Spinal cord (tissue), 9 donors: ENCODE measurements at regions not wholly inside any gene's neighbourhood (a gene's known extent, or its start where the extent isn't known, plus 50 kb on each side); places are given as distances from the start of the nearest gene placed in this dataset.

Experiments
- DNase-seq, 6 donors: peaks; one replicate each; pipeline versions ENCODE4 v3.0.0 to v3.0.0-alpha.2; 2013 to 2015; ENCODE audit warnings: low spot score in 6 of 6, low read depth in 4 of 6
- H3K27ac ChIP-seq: one replicate; pipeline ENCODE4 v1.5.1; 2013; ENCODE audit warnings: low read depth, low read length, control low read depth
- H3K27me3 ChIP-seq: one replicate; pipeline ENCODE4 v1.6.1; 2013; ENCODE audit warnings: low read length; ENCODE audit not compliant: control insufficient read depth, insufficient read depth
- H3K36me3 ChIP-seq: one replicate; pipeline ENCODE4 v1.6.1; 2013; ENCODE audit warnings: low read length; ENCODE audit not compliant: control insufficient read depth, insufficient read depth
- H3K4me1 ChIP-seq: one replicate; pipeline ENCODE4 v1.6.1; 2013; ENCODE audit warnings: low read length; ENCODE audit not compliant: control insufficient read depth, insufficient read depth
- H3K4me3 ChIP-seq: one replicate; pipeline ENCODE4 v1.5.1; 2013; ENCODE audit warnings: low read depth, low read length, control low read depth
- H3K9me3 ChIP-seq: one replicate; pipeline ENCODE4 v1.6.1; 2013; ENCODE audit warnings: low read length; ENCODE audit not compliant: control insufficient read depth, insufficient read depth
- WGBS: methylation state at CpG from one replicate; pipeline ENCODE4 v1.1.5; 2013; ENCODE audit warnings: missing lambda C conversion rate; ENCODE audit not compliant: insufficient coverage; 5-methylcytosine and 5-hydroxymethylcytosine counted together
- donor health status: healthy.

DNA sequence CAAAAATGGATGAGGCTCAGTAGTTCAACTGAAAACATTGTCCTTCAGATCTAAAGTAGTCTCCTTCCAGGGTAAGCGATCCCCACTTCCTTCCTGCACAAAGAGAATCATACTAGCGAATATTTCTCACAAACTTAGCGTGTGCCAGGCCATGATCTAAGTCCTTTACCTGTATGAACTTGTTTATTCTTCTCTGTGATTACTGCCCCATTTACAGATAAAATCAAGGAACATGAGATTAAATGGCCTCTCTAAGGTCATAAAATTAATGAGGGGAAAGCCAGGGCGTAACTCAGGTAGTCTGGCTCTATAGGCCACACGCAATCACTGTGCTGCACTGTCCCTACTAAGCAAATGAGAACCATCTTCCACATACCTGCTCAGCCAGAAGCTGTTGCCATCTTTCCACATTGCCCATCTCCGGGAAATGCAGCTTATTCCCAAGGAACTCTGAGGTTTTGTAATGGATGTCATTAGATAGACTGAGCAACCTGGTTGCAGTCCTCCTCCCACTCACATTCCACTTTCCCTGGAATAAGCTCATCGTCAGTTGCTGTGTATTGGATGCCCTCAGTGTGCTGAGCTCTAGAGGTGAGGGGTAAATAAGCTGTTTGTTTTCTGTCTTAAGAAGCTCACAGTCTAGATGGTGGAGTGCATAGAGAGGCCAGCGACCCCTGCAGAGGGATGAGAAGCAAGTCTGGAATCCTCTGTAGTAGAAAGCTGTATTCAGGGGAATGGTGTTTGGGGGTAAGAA lies 146.3 kb downstream of the SNX19 start:
- Histone ChIP-seq H3K9me3 (no peaks in the 10 kb centered on the region), H3K27ac (no peak overlapping the region), H3K4me1 (peaks cover 3% of the 10 kb centered on the region), H3K36me3 (no peaks in the 10 kb centered on the region), H3K4me3 (no peak overlapping the region), H3K27me3 (no peaks in the 10 kb centered on the region)
- no peak for DNase-seq
- 100% methylated on average over 2 of the region's 8 CpGs for WGBS

DNA sequence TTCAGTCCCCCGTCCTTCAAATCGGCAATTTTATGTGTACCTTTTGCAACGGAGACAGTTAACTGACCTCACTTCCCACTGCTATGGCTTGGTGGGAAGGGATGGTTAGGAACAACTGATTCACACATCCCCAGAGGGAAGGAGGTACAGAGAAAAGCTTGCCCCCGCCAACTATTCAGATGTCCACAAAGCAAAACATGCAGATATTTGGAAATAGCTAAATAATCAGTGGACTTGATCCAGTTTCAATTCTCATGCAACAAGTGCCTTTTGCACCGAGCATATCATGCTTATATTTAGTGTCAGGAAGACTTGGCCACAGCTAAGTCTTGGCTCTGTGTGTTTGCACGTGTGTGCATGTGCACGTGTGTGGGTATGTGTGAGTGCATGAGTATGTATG lies 144.6 kb downstream of the SNX19 start:
- Histone ChIP-seq H3K4me3 (no peak overlapping the region), H3K9me3 (no peaks in the 10 kb centered on the region), H3K36me3 (no peaks in the 10 kb centered on the region), H3K4me1 (peaks cover 3% of the 10 kb centered on the region), H3K27ac (no peak overlapping the region), H3K27me3 (no peaks in the 10 kb centered on the region)
- no peak for DNase-seq
- 84% methylated on average over 3 of the region's 7 CpGs for WGBS

DNA sequence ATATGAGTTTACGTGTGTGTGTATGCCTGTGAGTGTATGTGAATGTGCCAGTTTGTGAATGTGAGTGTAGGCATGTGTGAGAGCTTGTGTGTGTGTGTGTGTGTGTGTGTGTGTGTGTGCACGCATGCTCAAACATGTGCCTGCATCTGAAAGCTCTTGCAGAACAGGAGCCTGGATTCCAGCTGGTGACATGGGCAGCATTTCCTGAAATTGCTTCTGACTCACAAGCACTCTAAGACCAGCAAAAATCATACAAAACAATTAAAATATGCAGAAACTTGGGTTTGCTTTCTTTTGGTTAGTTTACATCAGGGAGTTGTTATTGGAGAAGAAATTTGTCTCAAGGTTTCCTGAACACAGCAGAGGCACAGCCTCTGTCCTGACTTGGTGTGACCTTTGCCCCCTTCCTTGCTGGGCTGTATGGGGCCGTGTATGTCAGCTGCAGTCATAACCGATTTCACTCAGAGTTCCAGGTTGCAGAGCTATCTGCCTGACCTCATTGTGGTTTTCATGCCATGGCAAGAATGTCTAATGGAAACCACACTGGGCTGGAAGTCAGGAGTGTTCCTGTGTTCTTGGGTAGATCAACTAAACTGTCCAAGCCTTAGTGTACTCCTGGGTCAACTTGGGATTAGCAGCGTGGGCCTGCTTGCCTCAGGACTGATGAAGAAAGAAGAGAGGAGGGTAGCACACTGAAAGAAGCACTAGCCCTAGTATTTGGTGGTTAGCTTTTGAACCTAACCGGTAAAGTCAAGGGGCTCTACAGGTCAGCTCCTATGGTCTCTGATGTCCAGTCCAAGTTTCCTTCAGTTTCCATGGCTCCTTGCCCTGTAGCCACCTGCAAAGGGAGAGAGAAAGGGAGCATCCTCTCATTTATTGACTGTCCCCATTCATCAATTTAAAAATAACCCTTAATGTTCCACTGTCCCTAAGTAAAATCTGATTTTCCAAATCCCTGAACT lies 143.7 kb downstream of the SNX19 start:
- Histone ChIP-seq H3K27ac (no peak overlapping the region), H3K9me3 (peaks cover under 1% of the 10 kb centered on the region), H3K4me3 (no peak overlapping the region), H3K4me1 (peaks cover 3% of the 10 kb centered on the region), H3K27me3 (no peaks in the 10 kb centered on the region), H3K36me3 (no peaks in the 10 kb centered on the region)
- no peak for DNase-seq
- WGBS: 72% methylated on average over 4 of the region's 6 CpGs

DNA sequence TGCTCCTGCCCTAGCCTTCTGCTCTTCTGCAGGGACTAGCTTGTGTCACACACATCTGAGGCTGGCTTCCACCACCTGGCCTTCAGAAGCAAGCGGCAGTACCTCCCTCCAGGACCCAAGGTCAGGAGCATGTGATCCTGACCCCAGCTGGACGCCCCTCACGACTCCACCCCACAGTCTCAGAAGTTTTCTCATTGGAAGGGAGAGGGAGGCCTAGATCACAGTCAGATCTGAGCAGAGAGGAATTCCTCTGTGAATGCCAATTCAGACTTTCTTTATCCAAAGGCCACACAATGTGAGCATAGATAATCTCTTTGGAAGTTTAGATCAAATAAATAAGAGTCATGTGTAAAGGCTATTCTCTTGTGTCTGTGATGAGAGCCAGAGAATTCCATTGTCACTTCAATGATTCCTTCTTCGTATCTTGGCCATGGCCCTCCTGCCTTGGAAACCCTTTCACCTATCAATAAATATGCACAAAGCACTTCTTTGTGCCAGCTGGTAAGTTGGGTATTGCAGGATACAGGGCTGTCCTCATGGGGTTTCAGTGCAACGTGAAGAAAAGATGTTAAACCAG lies 142.9 kb downstream of the SNX19 start:
- Histone ChIP-seq H3K27me3 (no peaks in the 10 kb centered on the region), H3K27ac (no peak overlapping the region), H3K36me3 (no peaks in the 10 kb centered on the region), H3K4me3 (no peak overlapping the region), H3K9me3 (peaks cover 2% of the 10 kb centered on the region), H3K4me1 (peaks cover 3% of the 10 kb centered on the region)
- WGBS: 80% methylated on average over 1 of the region's 5 CpGs
- no peak for DNase-seq

DNA sequence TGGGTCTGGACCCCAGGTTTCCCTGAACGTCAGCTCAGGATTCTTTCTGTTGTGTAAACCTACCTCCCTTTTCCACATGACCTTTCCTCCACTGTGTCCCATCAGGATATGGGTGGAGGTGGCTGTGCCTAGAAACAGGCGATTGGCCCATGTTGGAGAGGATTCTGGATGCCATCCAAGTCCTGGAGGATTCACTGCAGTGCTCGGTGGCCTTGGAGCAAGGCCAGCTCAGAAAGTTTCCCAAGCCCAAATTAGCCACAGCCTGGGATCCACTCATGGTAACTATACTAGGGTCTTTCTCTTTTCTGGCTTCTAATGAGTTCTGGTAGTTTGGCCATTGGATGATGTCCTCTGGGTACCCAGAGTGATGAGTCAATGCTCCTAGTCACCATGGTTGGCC lies 141.6 kb downstream of the SNX19 start:
- WGBS: 21% methylated on average over 2 of the region's 3 CpGs
- Histone ChIP-seq H3K9me3 (peaks cover 2% of the 10 kb centered on the region), H3K27ac (no peak overlapping the region), H3K4me3 (no peak overlapping the region), H3K27me3 (no peaks in the 10 kb centered on the region), H3K36me3 (no peaks in the 10 kb centered on the region), H3K4me1 (peaks cover 3% of the 10 kb centered on the region)
- DNase-seq: no peak

DNA sequence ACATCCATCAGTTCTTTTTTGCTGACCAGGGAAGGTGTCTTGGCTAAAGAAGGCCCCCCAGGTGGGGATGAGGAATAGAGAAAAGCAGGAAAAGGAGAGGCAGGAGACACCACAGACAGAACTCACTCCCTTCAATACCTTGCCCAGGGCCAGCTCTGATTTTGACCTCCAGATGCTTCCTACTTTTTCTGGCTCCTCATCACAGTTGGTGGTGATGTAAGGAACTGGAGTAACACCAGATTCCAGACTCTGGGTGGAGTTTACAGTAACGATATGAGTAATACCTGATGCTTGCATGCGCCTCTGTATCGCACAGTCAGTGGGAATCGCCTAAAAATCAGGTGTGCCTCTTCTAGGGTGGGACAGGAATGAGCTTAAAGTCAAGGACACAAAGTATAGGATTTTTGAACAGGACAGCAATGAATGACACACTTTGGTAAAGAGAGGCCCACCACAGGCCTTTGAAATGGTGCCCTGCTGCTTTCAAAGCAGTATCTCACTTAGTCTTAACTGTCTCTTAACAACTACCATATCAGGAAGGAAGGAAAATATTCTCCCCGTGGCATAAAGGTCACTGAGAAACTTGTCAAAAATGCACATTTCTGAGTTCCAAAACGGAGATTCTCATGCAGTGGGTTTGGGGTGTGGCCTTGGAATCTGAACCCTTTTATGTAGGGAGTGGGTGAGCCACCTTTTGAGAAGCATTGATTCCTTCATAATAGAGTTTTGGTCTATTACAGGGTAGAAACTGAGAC lies 140.8 kb downstream of the SNX19 start:
- H3K4me1 ChIP-seq: peaks cover 3% of the 10 kb centered on the region
- peaks cover 2% of the 10 kb centered on the region for H3K9me3 ChIP-seq
- H3K4me3 ChIP-seq: no peak overlapping the region
- no peaks in the 10 kb centered on the region for H3K36me3 ChIP-seq
- H3K27me3 ChIP-seq: no peaks in the 10 kb centered on the region
- DNase-seq: no peak
- H3K27ac ChIP-seq: no peak overlapping the region
- 89% methylated on average over 5 of the region's 6 CpGs for WGBS

DNA sequence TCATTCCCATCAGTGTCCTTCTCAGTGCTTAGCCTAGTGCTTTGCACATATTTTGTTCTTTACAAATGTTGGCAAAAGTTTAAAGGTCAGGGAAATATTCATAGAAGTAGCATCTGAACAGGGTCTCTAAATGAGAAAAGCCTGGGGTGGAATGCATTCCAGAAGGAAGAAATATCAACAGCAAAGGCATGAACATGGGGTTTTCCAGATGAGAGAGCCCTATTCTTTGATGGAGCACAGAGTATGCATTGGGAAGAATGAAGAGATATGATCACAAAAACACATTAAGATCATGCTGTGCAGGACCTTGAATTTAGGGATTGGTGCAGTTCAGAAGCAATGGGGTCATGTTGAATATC lies 140.2 kb downstream of the SNX19 start:
- no peaks in the 10 kb centered on the region for H3K36me3 ChIP-seq
- H3K9me3 ChIP-seq: peaks cover 2% of the 10 kb centered on the region
- DNase-seq: no peak
- no peak overlapping the region for H3K4me3 ChIP-seq
- no peaks in the 10 kb centered on the region for H3K27me3 ChIP-seq
- H3K27ac ChIP-seq: no peak overlapping the region
- H3K4me1 ChIP-seq: peaks cover 3% of the 10 kb centered on the region

DNA sequence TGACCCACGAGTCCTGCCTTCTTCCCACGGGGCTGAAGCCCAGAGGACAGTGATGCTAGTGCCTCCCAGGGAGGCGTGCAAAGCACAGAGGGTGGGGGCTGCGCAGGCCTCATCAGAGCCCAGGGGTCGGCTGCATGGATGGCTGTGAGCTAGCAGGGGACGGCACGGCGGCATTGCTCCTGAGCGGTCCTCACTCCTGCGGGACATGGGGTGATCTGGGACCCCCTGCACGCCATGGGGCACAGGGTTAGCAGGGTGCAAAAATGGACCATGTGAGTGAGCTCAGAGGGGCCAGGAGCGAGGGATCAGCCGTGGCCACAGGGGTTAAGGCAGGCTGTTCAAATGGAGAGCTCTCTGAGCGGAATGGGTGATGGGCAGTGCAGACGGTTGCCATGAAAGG lies 138.3 kb downstream of the SNX19 start:
- no peaks in the 10 kb centered on the region for H3K27me3 ChIP-seq
- H3K4me3 ChIP-seq: no peak overlapping the region

DNA sequence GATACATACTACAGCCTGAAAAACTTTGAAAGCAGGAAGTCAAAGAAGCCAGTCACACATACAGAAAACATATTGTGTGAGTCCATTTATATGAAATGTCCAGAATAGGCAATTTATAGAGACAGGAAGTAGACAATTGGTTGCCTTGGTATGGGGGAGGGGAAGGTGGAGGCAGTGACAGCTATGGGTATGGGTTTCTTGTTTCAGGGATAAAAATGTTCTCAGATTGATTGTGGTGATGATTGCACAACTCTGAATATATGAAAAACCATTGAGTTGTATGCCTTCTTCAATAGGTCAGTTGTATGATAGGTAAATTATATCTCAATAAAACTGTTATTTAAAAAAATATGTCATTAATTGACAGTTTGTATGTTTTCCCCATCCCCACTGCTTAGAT lies 137.6 kb downstream of the SNX19 start:
- Histone ChIP-seq H3K4me1 (peaks cover 6% of the 10 kb centered on the region), H3K27me3 (no peaks in the 10 kb centered on the region), H3K27ac (no peak overlapping the region), H3K36me3 (no peaks in the 10 kb centered on the region), H3K4me3 (no peak overlapping the region), H3K9me3 (peaks cover 2% of the 10 kb centered on the region)
- no peak for DNase-seq

More for the DNA sequence above, 138.3 kb downstream of the SNX19 start:
- WGBS: 94% methylated on average over 15 of the region's 15 CpGs
- H3K27ac ChIP-seq: no peak overlapping the region
- no peak for DNase-seq
- H3K36me3 ChIP-seq: no peaks in the 10 kb centered on the region
- peaks cover 2% of the 10 kb centered on the region for H3K9me3 ChIP-seq
- H3K4me1 ChIP-seq: peaks cover 3% of the 10 kb centered on the region
